GM23338 (cell line): ENCODE measurements at regions not wholly inside any gene's neighbourhood (a gene's known extent, or its start where the extent isn't known, plus 50 kb on each side); places are given as distances from the start of the nearest gene placed in this dataset.

Experiments used
- ATAC-seq: fragments of 200-7000 bp; cut with Tn5 transposase; 3 replicates; pipeline ENCODE4 v1.9.1; 2020
- DNase-seq: peaks from one replicate; pipeline ENCODE4 v3.0.0-alpha.2; 2015; ENCODE audit warnings: low spot score
- H2AFZ ChIP-seq: fragments of 200-600 bp; sonication (generic); 2 replicates; pipeline ENCODE4 v1.8.0; 2016; ENCODE audit warnings: antibody characterized with exemption, mild to moderate bottlenecking, moderate library complexity
- H3F3A ChIP-seq: fragments of 200-600 bp; sonication (generic); replicated peaks from 2 replicates; pipeline ENCODE4 v1.8.0; 2017; ENCODE audit warnings: antibody characterized with exemption, mixed run types, low read depth
- H3K27ac ChIP-seq: fragments of 200-600 bp; sonication (generic); 2 replicates; pipeline ENCODE4 v1.6.1; 2016; ENCODE audit warnings: low read depth
- H3K27me3 ChIP-seq: fragments of 200-600 bp; sonication (generic); 2 replicates; pipeline ENCODE4 v1.8.0; 2016; ENCODE audit warnings: mild to moderate bottlenecking, mixed run types, moderate library complexity; ENCODE audit not compliant: insufficient read depth
- H3K36me3 ChIP-seq: fragments of 200-600 bp; sonication (generic); 2 replicates; pipeline ENCODE4 v1.8.0; 2016; ENCODE audit warnings: mild to moderate bottlenecking; ENCODE audit not compliant: insufficient read depth
- H3K4me1 ChIP-seq: fragments of 200-600 bp; sonication (generic); 2 replicates; pipeline ENCODE4 v1.8.0; 2016; ENCODE audit warnings: mild to moderate bottlenecking, moderate library complexity; ENCODE audit not compliant: insufficient read depth
- H3K4me2 ChIP-seq: fragments of 200-600 bp; sonication (generic); 2 replicates; pipeline ENCODE4 v1.7.1; 2017; ENCODE audit warnings: mixed run types
- H3K4me3 ChIP-seq: fragments of 200-600 bp; sonication (generic); 2 replicates; pipeline ENCODE4 v1.6.1; 2016; ENCODE audit warnings: mixed run types
- H3K79me2 ChIP-seq: fragments of 200-600 bp; sonication (generic); replicated peaks from 2 replicates; pipeline ENCODE4 v1.8.0; 2017; ENCODE audit warnings: mild to moderate bottlenecking; ENCODE audit not compliant: insufficient read depth
- H3K9me2 ChIP-seq: fragments of 200-600 bp; sonication (generic); 2 replicates; pipeline ENCODE4 v1.8.0; 2017; ENCODE audit not compliant: insufficient read depth
- H4K20me1 ChIP-seq: fragments of 200-600 bp; sonication (generic); replicated peaks from 2 replicates; pipeline ENCODE4 v1.8.0; 2017; ENCODE audit warnings: mild to moderate bottlenecking; ENCODE audit not compliant: insufficient read depth
- H3K27ac Mint-ChIP-seq: 2 replicates; pipeline ENCODE4 v1.8.0; 2020; ENCODE audit warnings: inconsistent platforms, mild to moderate bottlenecking, moderate library complexity, mixed read lengths
- H3K27me3 Mint-ChIP-seq: 3 replicates; pipeline ENCODE4 v1.8.0; 2022; ENCODE audit warnings: low read depth, mild to moderate bottlenecking, moderate library complexity, mixed read lengths, inconsistent platforms; ENCODE audit not compliant: insufficient read depth, poor library complexity
- H3K36me3 Mint-ChIP-seq: 3 replicates; pipeline ENCODE4 v1.8.0; 2021; ENCODE audit warnings: low read depth, mild to moderate bottlenecking, inconsistent platforms, moderate library complexity, mixed read lengths
- H3K4me1 Mint-ChIP-seq: 3 replicates; pipeline ENCODE4 v1.8.0; 2020; ENCODE audit warnings: mild to moderate bottlenecking, inconsistent platforms, mixed read lengths
- H3K4me3 Mint-ChIP-seq: 3 replicates; pipeline ENCODE4 v1.8.0; 2021; ENCODE audit warnings: moderate library complexity, mild to moderate bottlenecking, inconsistent platforms, mixed read lengths
- H3K9me3 Mint-ChIP-seq: 3 replicates; pipeline ENCODE4 v1.8.0; 2020; ENCODE audit warnings: moderate library complexity, mild to moderate bottlenecking, inconsistent platforms, mixed read lengths
- EZH2phosphoT487 ChIP-seq: fragments of 200-600 bp; sonication (generic); IDR thresholded peaks from one replicate; pipeline ENCODE4 v1.8.1; 2018; ENCODE audit warnings: antibody characterized with exemption; ENCODE audit not compliant: unreplicated experiment
- JUNB ChIP-seq: IDR thresholded peaks from one replicate; pipeline ENCODE4 v1.6.1; 2016; ENCODE audit warnings: antibody characterized with exemption; ENCODE audit not compliant: unreplicated experiment
- NANOG ChIP-seq: IDR thresholded peaks from 2 replicates; pipeline ENCODE4 v1.6.1; 2016; ENCODE audit warnings: antibody characterized with exemption, borderline replicate concordance
- POLR2AphosphoS5 ChIP-seq: IDR thresholded peaks from 2 replicates; pipeline ENCODE4 v1.6.1; 2016; ENCODE audit warnings: antibody characterized with exemption, low read depth
- STAT1 ChIP-seq: IDR thresholded peaks from one replicate; pipeline ENCODE4 v1.6.1; 2016; ENCODE audit warnings: antibody characterized with exemption; ENCODE audit not compliant: unreplicated experiment
- ZNF114 ChIP-seq: fragments of 250-450 bp; sonication (Bioruptor Pico); IDR thresholded peaks from 2 replicates; pipeline ENCODE4 v1.5.0; 2020; ENCODE audit warnings: mild to moderate bottlenecking, moderate library complexity
- ZNF331 ChIP-seq: fragments of 250-450 bp; sonication (Bioruptor Pico); IDR thresholded peaks from 2 replicates; pipeline ENCODE4 v1.5.0; 2020; ENCODE audit warnings: low read depth, mild to moderate bottlenecking, moderate library complexity
- TF ChIP-seq, protein P1 (sequence below), 2 experiments: fragments of 200-600 bp in 1 of 2; sonication (generic) in 1 of 2; conservative IDR thresholded peaks; 2 replicates each; pipeline versions ENCODE4 v1.5.1 to v1.6.1; 2016 to 2017; ENCODE audit warnings: antibody characterized with exemption in 2 of 2, low read depth in 2 of 2, mild to moderate bottlenecking in 2 of 2, moderate library complexity in 1 of 2
- TF ChIP-seq, protein P2 (sequence below): IDR thresholded peaks from one replicate; pipeline ENCODE4 v1.6.1; 2018; ENCODE audit warnings: antibody characterized with exemption; ENCODE audit not compliant: unreplicated experiment
- TF ChIP-seq, protein P3 (sequence below): IDR thresholded peaks from 2 replicates; pipeline ENCODE4 v1.6.1; 2016; ENCODE audit warnings: antibody characterized with exemption

DNA sequence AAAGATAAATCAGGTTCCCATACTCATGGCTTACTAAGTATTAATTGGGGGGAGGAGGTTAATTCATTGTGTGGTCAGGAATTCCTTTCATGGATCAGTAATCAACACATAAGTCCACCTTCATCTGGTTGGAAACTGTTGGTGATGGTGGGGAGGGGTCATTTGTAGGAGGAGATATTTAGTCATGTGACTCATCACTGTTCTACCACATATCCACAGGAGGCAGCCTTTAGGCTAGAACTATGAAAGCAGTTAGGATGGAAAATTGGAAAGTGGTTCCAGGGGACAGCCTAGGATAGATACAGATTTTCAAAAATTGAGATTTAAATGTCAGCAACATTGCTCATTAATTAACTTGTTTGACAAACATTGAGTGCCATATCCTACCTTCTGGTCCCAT, 122.8 kb upstream of the PAXBP1 start (continued):
- TF ChIP-seq, protein P1, sequence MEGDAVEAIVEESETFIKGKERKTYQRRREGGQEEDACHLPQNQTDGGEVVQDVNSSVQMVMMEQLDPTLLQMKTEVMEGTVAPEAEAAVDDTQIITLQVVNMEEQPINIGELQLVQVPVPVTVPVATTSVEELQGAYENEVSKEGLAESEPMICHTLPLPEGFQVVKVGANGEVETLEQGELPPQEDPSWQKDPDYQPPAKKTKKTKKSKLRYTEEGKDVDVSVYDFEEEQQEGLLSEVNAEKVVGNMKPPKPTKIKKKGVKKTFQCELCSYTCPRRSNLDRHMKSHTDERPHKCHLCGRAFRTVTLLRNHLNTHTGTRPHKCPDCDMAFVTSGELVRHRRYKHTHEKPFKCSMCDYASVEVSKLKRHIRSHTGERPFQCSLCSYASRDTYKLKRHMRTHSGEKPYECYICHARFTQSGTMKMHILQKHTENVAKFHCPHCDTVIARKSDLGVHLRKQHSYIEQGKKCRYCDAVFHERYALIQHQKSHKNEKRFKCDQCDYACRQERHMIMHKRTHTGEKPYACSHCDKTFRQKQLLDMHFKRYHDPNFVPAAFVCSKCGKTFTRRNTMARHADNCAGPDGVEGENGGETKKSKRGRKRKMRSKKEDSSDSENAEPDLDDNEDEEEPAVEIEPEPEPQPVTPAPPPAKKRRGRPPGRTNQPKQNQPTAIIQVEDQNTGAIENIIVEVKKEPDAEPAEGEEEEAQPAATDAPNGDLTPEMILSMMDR (conservative IDR thresholded peaks at IDR 0.05; ENCODE audit: low read depth in 2 of 2), result no peak
- TF ChIP-seq JUNB, result no peak
- TF ChIP-seq ZNF114 (CRISPR knock-in tag), result no peak

DNA sequence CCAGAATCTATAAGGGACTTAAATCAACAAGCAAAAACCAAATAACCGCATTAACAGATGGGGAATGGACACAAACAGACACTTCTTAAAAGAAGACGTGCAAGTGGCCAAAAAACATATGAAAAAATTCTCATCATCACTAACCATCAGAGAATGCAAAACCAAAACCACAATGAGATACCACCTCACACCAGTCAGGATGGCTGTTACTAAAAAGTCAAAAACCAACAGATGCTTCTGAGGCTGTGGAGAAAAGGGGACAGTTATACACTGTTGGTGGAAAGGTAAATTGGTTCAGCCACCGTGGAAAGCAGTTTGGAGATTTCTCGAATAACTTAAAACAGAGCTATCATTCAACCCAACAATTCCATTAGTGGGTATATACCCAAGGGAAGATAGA, 124.9 kb upstream of the OLIG2 start:
- Histone ChIP-seq H3K27me3 (no peaks in the 10 kb centered on the region), H3K4me1 (no peaks in the 10 kb centered on the region), H2AFZ (no peak overlapping the region), H3K4me2 (no peak overlapping the region), H3K4me3 (no peak overlapping the region), H3K79me2 (no peaks in the 10 kb centered on the region), H3K27ac (no peak overlapping the region), H3K9me2 (0 out of 2 replicates have a peak, but pooled peaks cover 9% of the 10 kb centered on the region), H4K20me1 (no peaks in the 10 kb centered on the region), H3F3A (no peaks in the 10 kb centered on the region), H3K36me3 (no peaks in the 10 kb centered on the region)
- ATAC-seq, result no peak
- no peak overlapping the region for H3K4me3 Mint-ChIP-seq
- H3K27ac Mint-ChIP-seq, result no peak overlapping the region
- H3K4me1 Mint-ChIP-seq, result no peaks in the 10 kb centered on the region
- no peaks in the 10 kb centered on the region for H3K36me3 Mint-ChIP-seq
- H3K9me3 Mint-ChIP-seq, result no peaks in the 10 kb centered on the region
- no peaks in the 10 kb centered on the region for H3K27me3 Mint-ChIP-seq
- no peak for DNase-seq
- TF ChIP-seq NANOG (no peak), EZH2phosphoT487 (no peak), POLR2AphosphoS5 (no peak), JUNB (no peak), ZNF114 (CRISPR knock-in tag) (no peak), ZNF331 (CRISPR knock-in tag) (no peak), STAT1 (no peak)
- TF ChIP-seq, protein P1 (conservative IDR thresholded peaks at IDR 0.05; ENCODE audit: low read depth in 2 of 2), result no peak
- TF ChIP-seq, protein P2, sequence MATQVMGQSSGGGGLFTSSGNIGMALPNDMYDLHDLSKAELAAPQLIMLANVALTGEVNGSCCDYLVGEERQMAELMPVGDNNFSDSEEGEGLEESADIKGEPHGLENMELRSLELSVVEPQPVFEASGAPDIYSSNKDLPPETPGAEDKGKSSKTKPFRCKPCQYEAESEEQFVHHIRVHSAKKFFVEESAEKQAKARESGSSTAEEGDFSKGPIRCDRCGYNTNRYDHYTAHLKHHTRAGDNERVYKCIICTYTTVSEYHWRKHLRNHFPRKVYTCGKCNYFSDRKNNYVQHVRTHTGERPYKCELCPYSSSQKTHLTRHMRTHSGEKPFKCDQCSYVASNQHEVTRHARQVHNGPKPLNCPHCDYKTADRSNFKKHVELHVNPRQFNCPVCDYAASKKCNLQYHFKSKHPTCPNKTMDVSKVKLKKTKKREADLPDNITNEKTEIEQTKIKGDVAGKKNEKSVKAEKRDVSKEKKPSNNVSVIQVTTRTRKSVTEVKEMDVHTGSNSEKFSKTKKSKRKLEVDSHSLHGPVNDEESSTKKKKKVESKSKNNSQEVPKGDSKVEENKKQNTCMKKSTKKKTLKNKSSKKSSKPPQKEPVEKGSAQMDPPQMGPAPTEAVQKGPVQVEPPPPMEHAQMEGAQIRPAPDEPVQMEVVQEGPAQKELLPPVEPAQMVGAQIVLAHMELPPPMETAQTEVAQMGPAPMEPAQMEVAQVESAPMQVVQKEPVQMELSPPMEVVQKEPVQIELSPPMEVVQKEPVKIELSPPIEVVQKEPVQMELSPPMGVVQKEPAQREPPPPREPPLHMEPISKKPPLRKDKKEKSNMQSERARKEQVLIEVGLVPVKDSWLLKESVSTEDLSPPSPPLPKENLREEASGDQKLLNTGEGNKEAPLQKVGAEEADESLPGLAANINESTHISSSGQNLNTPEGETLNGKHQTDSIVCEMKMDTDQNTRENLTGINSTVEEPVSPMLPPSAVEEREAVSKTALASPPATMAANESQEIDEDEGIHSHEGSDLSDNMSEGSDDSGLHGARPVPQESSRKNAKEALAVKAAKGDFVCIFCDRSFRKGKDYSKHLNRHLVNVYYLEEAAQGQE, result no peak
- TF ChIP-seq, protein P3, sequence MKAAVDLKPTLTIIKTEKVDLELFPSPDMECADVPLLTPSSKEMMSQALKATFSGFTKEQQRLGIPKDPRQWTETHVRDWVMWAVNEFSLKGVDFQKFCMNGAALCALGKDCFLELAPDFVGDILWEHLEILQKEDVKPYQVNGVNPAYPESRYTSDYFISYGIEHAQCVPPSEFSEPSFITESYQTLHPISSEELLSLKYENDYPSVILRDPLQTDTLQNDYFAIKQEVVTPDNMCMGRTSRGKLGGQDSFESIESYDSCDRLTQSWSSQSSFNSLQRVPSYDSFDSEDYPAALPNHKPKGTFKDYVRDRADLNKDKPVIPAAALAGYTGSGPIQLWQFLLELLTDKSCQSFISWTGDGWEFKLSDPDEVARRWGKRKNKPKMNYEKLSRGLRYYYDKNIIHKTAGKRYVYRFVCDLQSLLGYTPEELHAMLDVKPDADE, result no peak
